ENCODE measurements at regions not wholly inside any gene's neighbourhood (a gene's known extent, or its start where the extent isn't known, plus 50 kb on each side); places are given as distances from the start of the nearest gene placed in this dataset.

DNA sequence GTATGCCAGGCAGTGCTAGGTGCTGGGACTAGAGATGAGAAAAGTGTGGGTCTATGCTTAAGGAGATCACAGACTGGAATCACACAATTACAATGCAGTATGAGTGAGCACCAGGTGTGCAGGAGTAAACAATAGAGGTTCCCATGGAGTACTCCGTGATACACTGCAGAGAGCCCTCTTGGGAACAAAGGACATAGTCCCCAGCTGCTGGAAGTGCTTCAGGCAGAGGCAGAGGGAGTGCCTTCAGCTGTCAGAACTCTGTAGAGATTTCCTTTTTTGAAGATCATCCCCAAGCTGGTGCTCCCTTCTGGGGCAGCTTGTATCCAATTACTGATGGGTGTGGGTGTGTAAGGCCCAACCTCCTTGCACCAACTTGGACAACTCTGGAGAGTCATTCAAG, 143.5 kb upstream of the PLET1 start:
- Histone ChIP-seq H3K27me3 (no peaks in the 10 kb centered on the region), H3K27ac (no peak overlapping the region), H3K4me3 (no peak overlapping the region), H3K36me3 (no peaks in the 10 kb centered on the region), H3K9me3 (no peaks in the 10 kb centered on the region), H3K4me1 (no peaks in the 10 kb centered on the region)
- TF ChIP-seq, protein P1, sequence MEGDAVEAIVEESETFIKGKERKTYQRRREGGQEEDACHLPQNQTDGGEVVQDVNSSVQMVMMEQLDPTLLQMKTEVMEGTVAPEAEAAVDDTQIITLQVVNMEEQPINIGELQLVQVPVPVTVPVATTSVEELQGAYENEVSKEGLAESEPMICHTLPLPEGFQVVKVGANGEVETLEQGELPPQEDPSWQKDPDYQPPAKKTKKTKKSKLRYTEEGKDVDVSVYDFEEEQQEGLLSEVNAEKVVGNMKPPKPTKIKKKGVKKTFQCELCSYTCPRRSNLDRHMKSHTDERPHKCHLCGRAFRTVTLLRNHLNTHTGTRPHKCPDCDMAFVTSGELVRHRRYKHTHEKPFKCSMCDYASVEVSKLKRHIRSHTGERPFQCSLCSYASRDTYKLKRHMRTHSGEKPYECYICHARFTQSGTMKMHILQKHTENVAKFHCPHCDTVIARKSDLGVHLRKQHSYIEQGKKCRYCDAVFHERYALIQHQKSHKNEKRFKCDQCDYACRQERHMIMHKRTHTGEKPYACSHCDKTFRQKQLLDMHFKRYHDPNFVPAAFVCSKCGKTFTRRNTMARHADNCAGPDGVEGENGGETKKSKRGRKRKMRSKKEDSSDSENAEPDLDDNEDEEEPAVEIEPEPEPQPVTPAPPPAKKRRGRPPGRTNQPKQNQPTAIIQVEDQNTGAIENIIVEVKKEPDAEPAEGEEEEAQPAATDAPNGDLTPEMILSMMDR (IDR thresholded peaks at IDR 0.05) = no peak
- TF ChIP-seq EP300 (IDR thresholded peaks at IDR 0.05; ENCODE audit: low read depth) = no peak
- no peak for TF ChIP-seq POLR2AphosphoS5 (IDR thresholded peaks at IDR 0.05)
- TF ChIP-seq POLR2A (IDR thresholded peaks at IDR 0.05) = no peak
- intact Hi-C loops (cut with DNase I; ENCODE audit: low total_unique reads) (no loop called here), in situ Hi-C loops (cut with MboI; ENCODE audit: low pct_ligation_motif_present in 1 of 4, low pct_unique_long_range_greater_than_20kb in 1 of 4, low sequenced_read_pairs in 3 of 4) (no loop called here)
- 41% methylated on average over 1 of the region's 1 CpG; no CpG with 5 or more reads in 1 of the 2 donors for WGBS, 2 donors (ENCODE audit: low coverage in 1 of 2)
- no peak for DNase-seq

DNA sequence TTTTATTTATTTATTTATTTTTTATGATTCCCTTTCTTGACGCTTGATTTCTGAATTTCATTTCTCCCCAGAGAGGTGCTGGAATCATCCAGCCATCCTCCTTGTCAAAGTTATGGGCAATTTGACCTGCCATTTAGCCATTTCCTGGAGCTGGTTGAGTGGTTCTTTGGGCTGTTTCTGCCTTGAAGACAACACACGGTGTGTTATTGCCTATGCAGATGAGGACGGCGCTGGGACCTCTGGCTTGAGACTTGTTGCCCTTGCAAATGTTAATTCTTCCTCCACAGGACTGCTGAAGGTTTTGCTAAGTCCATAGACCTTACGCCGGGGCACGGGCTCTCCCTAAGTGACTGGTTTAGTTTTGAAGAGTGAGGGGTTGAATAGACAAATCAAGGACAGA, 147.9 kb upstream of the PLET1 start:
- DNase-seq = no peak
- H3K27ac ChIP-seq = no peak overlapping the region
- no peak for TF ChIP-seq POLR2A (IDR thresholded peaks at IDR 0.05)
- in situ Hi-C loops (cut with MboI; ENCODE audit: low pct_ligation_motif_present in 1 of 4, low pct_unique_long_range_greater_than_20kb in 1 of 4, low sequenced_read_pairs in 3 of 4) = no loop called here
- H3K27me3 ChIP-seq = no peaks in the 10 kb centered on the region
- H3K36me3 ChIP-seq = no peaks in the 10 kb centered on the region
- 69% methylated on average over 7 of the region's 7 CpGs; no CpG with 5 or more reads in 1 of the 2 donors for WGBS, 2 donors (ENCODE audit: low coverage in 1 of 2)
- H3K9me3 ChIP-seq = no peaks in the 10 kb centered on the region
- intact Hi-C loops (cut with DNase I; ENCODE audit: low total_unique reads) = no loop called here
- H3K4me3 ChIP-seq = no peak overlapping the region
- H3K4me1 ChIP-seq = no peaks in the 10 kb centered on the region

DNA sequence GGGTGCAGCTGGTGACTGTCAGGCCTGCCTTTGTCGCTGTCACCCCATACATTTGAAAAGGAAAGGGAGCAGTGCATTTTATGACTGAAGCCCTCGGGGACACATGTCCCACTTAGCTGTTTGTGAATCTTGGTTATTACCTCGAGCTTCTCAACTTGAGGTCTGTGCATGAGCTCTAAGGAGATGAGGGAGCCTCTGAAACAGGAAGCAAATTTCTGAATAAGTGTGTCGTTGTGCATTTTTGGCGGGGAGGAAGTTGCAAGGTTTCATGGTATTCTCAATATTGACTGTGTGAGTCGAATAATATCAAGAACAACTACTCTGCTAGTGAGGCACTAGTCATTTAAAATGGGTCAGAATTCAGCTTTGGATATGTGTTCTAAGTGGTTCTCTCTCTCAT, 149.7 kb upstream of the PLET1 start:
- Histone ChIP-seq H3K27ac (no peak overlapping the region), H3K27me3 (no peaks in the 10 kb centered on the region), H3K4me1 (no peaks in the 10 kb centered on the region), H3K4me3 (no peak overlapping the region), H3K36me3 (no peaks in the 10 kb centered on the region), H3K9me3 (peaks cover 0 to 10% of the 10 kb centered on the region in 2 donors)
- intact Hi-C loops (cut with DNase I; ENCODE audit: low total_unique reads) (no loop called here), in situ Hi-C loops (cut with MboI; ENCODE audit: low pct_ligation_motif_present in 1 of 4, low pct_unique_long_range_greater_than_20kb in 1 of 4, low sequenced_read_pairs in 3 of 4) (no loop called here)
- DNase-seq = no peak
- no peak for TF ChIP-seq POLR2AphosphoS5 (IDR thresholded peaks at IDR 0.05)
- TF ChIP-seq, protein P1 (IDR thresholded peaks at IDR 0.05) = no peak
- no peak for TF ChIP-seq POLR2A (IDR thresholded peaks at IDR 0.05)
- no peak for TF ChIP-seq EP300 (IDR thresholded peaks at IDR 0.05; ENCODE audit: low read depth)
- 62 to 82% methylated on average over 2 to 6 of the region's 6 CpGs for WGBS, 2 donors (ENCODE audit: low coverage in 1 of 2)

DNA sequence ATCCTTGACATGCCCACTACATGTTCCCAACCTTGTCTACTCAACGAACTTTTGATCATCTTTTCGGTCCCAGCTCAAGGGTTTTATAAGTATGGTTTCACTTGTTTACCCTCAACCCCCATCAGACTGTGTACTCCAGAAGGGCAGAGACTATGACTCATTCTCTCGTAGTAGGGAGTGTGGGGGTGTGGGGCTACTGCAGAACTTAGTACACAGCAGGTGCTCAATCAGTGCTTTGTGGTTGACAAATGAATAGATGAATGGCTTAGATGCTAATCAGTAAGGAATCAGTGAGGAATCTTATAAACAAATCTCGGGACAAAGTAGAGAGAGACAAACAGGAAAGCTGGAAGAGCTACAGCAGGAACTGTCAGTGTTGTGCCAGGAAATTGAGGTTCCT, 151.7 kb upstream of the PLET1 start:
- intact Hi-C loops (cut with DNase I; ENCODE audit: low total_unique reads) (no loop called here), in situ Hi-C loops (cut with MboI; ENCODE audit: low pct_ligation_motif_present in 1 of 4, low pct_unique_long_range_greater_than_20kb in 1 of 4, low sequenced_read_pairs in 3 of 4) (no loop called here)
- H3K4me3 ChIP-seq = no peak overlapping the region
- H3K4me1 ChIP-seq = no peaks in the 10 kb centered on the region
- TF ChIP-seq, protein P1 (IDR thresholded peaks at IDR 0.05) = no peak
- no peak for TF ChIP-seq POLR2AphosphoS5 (IDR thresholded peaks at IDR 0.05)
- TF ChIP-seq POLR2A (IDR thresholded peaks at IDR 0.05) = no peak
- TF ChIP-seq EP300 (IDR thresholded peaks at IDR 0.05; ENCODE audit: low read depth) = no peak
- 57 to 58% methylated on average over 4 of the region's 4 CpGs for WGBS, 2 donors (ENCODE audit: low coverage in 1 of 2)
- no peaks in the 10 kb centered on the region for H3K27me3 ChIP-seq
- no peaks in the 10 kb centered on the region for H3K36me3 ChIP-seq
- H3K27ac ChIP-seq = no peak overlapping the region
- H3K9me3 ChIP-seq = peaks cover 0 to 12% of the 10 kb centered on the region in 2 donors
- no peak for DNase-seq

DNA sequence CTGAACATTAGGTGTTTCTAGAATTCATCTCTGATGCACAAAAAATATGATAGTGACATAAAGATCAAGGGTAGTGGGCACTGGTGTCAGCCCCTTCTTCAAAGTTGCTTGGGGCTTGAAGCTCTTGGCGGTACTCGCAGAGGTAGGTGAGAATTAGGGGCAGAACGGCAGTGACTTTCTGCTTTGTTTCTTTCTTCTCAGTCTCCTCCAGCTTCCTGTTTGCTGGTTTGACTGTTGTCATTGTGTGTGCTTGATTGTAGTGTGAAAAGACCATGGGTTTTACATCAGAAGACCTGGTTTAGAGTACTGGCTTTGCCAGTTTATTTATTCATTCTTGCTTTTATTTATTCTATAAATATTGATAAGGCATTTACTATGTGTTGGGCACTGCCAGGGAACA, 156.7 kb upstream of the PLET1 start:
- Histone ChIP-seq H3K4me3 (no peak overlapping the region), H3K4me1 (no peaks in the 10 kb centered on the region), H3K36me3 (no peaks in the 10 kb centered on the region), H3K27me3 (no peaks in the 10 kb centered on the region), H3K9me3 (peaks cover 0 to 12% of the 10 kb centered on the region in 2 donors), H3K27ac (no peak overlapping the region)
- 29 to 46% methylated on average over 3 of the region's 3 CpGs for WGBS, 2 donors (ENCODE audit: low coverage in 1 of 2)
- intact Hi-C loops (cut with DNase I; ENCODE audit: low total_unique reads) = no loop called here
- no peak for DNase-seq
- in situ Hi-C loops (cut with MboI; ENCODE audit: low pct_ligation_motif_present in 1 of 4, low pct_unique_long_range_greater_than_20kb in 1 of 4, low sequenced_read_pairs in 3 of 4) = no loop called here
- no peak for TF ChIP-seq POLR2A (IDR thresholded peaks at IDR 0.05)
- TF ChIP-seq, protein P1 (IDR thresholded peaks at IDR 0.05) = no peak

Measured in transverse colon (tissue), 4 donors.